ENCODE measurements at regions not wholly inside any gene's neighbourhood (a gene's known extent, or its start where the extent isn't known, plus 50 kb on each side); places are given as distances from the start of the nearest gene placed in this dataset.

- DNase-seq = peak; percentile 25
- peaks cover 15% of the 10 kb centered on the region for H3K9me3 Mint-ChIP-seq
- no peaks in the 10 kb centered on the region; the same call in 1 of the 2 replicates for H3K36me3 Mint-ChIP-seq (ENCODE audit: low read depth)
- H3K4me1 Mint-ChIP-seq (ENCODE audit: low read depth) = no peaks in the 10 kb centered on the region
- no peak overlapping the region for H3K4me3 Mint-ChIP-seq
- TF ChIP-seq, protein P1, sequence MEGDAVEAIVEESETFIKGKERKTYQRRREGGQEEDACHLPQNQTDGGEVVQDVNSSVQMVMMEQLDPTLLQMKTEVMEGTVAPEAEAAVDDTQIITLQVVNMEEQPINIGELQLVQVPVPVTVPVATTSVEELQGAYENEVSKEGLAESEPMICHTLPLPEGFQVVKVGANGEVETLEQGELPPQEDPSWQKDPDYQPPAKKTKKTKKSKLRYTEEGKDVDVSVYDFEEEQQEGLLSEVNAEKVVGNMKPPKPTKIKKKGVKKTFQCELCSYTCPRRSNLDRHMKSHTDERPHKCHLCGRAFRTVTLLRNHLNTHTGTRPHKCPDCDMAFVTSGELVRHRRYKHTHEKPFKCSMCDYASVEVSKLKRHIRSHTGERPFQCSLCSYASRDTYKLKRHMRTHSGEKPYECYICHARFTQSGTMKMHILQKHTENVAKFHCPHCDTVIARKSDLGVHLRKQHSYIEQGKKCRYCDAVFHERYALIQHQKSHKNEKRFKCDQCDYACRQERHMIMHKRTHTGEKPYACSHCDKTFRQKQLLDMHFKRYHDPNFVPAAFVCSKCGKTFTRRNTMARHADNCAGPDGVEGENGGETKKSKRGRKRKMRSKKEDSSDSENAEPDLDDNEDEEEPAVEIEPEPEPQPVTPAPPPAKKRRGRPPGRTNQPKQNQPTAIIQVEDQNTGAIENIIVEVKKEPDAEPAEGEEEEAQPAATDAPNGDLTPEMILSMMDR (IDR thresholded peaks at IDR 0.05) = no peak
- H3K27ac Mint-ChIP-seq = no peak overlapping the region
- peaks cover 3% of the 10 kb centered on the region for H3K27me3 Mint-ChIP-seq (ENCODE audit: insufficient read depth)
Measured at GRCh38 chr6:156557251-156557910, 219.8 kb upstream of the ARID1B start.

DNA sequence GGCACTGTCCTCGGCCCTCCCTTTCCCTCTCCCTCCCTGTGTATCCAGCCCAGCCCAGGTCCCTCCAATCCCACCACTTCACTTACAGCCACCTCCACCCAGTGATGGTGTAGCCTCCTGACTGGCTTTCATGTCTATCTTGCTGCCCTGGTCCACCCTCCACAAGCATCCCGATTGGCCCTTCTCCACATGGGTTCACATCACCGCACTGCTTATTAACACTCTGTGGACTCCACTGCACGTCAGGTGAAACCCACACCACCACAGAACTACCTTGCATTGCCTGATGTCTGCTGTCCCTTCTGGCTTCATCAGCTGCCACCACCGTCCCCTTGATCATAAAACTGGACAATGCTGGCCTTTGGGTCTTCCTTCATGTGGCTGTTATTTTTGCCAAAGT is 220.4 kb upstream of the ARID1B start:
- no peaks in the 10 kb centered on the region; the same call in 1 of the 2 replicates for H3K36me3 Mint-ChIP-seq (ENCODE audit: low read depth)
- H3K4me1 Mint-ChIP-seq (ENCODE audit: low read depth) = no peaks in the 10 kb centered on the region
- TF ChIP-seq, protein P1 (IDR thresholded peaks at IDR 0.05) = no peak
- peaks cover 6% of the 10 kb centered on the region for H3K27me3 Mint-ChIP-seq (ENCODE audit: insufficient read depth)
- DNase-seq = no peak
- H3K27ac Mint-ChIP-seq = no peak overlapping the region
- H3K9me3 Mint-ChIP-seq = peaks cover 15% of the 10 kb centered on the region
- no peak overlapping the region for H3K4me3 Mint-ChIP-seq

- Mint-ChIP-seq H3K36me3 (ENCODE audit: low read depth) (no peaks in the 10 kb centered on the region), H3K4me1 (ENCODE audit: low read depth) (no peaks in the 10 kb centered on the region), H3K27ac (no peak overlapping the region), H3K27me3 (ENCODE audit: insufficient read depth) (peaks cover 13% of the 10 kb centered on the region), H3K4me3 (no peak overlapping the region), H3K9me3 (peaks cover 5% of the 10 kb centered on the region; the same call in 1 of the 2 replicates)
- peak; percentile 12 for DNase-seq
- TF ChIP-seq, protein P1 (IDR thresholded peaks at IDR 0.05) = no peak
Measured at GRCh38 chr6:156555116-156555515, 222.1 kb upstream of the ARID1B start.

- no peak overlapping the region for H3K4me3 Mint-ChIP-seq
- TF ChIP-seq, protein P1 (IDR thresholded peaks at IDR 0.05) = no peak
- H3K36me3 Mint-ChIP-seq (ENCODE audit: low read depth) = no peaks in the 10 kb centered on the region
- H3K27me3 Mint-ChIP-seq (ENCODE audit: insufficient read depth) = peaks cover 16% of the 10 kb centered on the region
- no peak for DNase-seq
- H3K27ac Mint-ChIP-seq = no peak overlapping the region
- H3K9me3 Mint-ChIP-seq = no peaks in the 10 kb centered on the region
- H3K4me1 Mint-ChIP-seq (ENCODE audit: low read depth) = no peaks in the 10 kb centered on the region
Measured at GRCh38 chr6:156554160-156554559, 223.0 kb upstream of the ARID1B start.

- no peaks in the 10 kb centered on the region for H3K36me3 Mint-ChIP-seq (ENCODE audit: low read depth)
- H3K27me3 Mint-ChIP-seq (ENCODE audit: insufficient read depth) = peaks cover 19% of the 10 kb centered on the region
- no peak overlapping the region for H3K4me3 Mint-ChIP-seq
- TF ChIP-seq, protein P1 (IDR thresholded peaks at IDR 0.05) = no peak
- H3K9me3 Mint-ChIP-seq = no peaks in the 10 kb centered on the region
- no peaks in the 10 kb centered on the region for H3K4me1 Mint-ChIP-seq (ENCODE audit: low read depth)
- no peak for DNase-seq
- H3K27ac Mint-ChIP-seq = no peak overlapping the region
Measured at GRCh38 chr6:156552849-156553248, 224.3 kb upstream of the ARID1B start.

Measured in HFFc6 (cell line).